CD14-positive monocyte (primary cell): ENCODE measurements at regions not wholly inside any gene's neighbourhood (a gene's known extent, or its start where the extent isn't known, plus 50 kb on each side); places are given as distances from the start of the nearest gene placed in this dataset.

Source experiments
- DNase-seq, 3 donors: peaks; one replicate each; pipeline ENCODE4 v3.0.0-alpha.2; 2011 to 2022
- H2AFZ ChIP-seq: 2 replicates; pipeline ENCODE4 v1.6.0; 2012; ENCODE audit warnings: mild to moderate bottlenecking, low read depth, low read length, inconsistent platforms; ENCODE audit not compliant: insufficient read depth, poor library complexity, severe bottlenecking
- H3K27ac ChIP-seq, 2 donors: 1 replicate in 1 of 2; 2 replicates in 1 of 2; pipeline ENCODE4 v1.5.1; 2012 to 2013; ENCODE audit warnings: low read length in 2 of 2, control low read depth in 1 of 2, inconsistent platforms in 1 of 2, low read depth in 1 of 2, mild to moderate bottlenecking in 1 of 2
- H3K27me3 ChIP-seq, 2 donors: one replicate each; pipeline versions ENCODE4 v1.6.0 to v1.6.1; 2011 to 2013; ENCODE audit warnings: low read length in 2 of 2; ENCODE audit not compliant: control insufficient read depth in 2 of 2, insufficient read depth in 2 of 2
- H3K36me3 ChIP-seq, 2 donors: replicated peaks in 1 of 2; 1 replicate in 1 of 2; 2 replicates in 1 of 2; pipeline versions ENCODE4 v1.5.1 to v1.6.1; 2012 to 2013; ENCODE audit warnings: low read length in 2 of 2, control low read depth in 1 of 2, inconsistent platforms in 1 of 2, mild to moderate bottlenecking in 1 of 2; ENCODE audit not compliant: insufficient read depth in 2 of 2, control insufficient read depth in 1 of 2
- H3K4me1 ChIP-seq, 2 donors: 1 replicate in 1 of 2; 2 replicates in 1 of 2; pipeline versions ENCODE4 v1.5.1 to v1.6.1; 2012 to 2013; ENCODE audit warnings: low read length in 2 of 2, control low read depth in 1 of 2, inconsistent platforms in 1 of 2, mild to moderate bottlenecking in 1 of 2, moderate library complexity in 1 of 2; ENCODE audit not compliant: insufficient read depth in 2 of 2, control insufficient read depth in 1 of 2
- H3K4me2 ChIP-seq: replicated peaks from 2 replicates; pipeline ENCODE3; 2012; ENCODE audit warnings: low read length, moderate library complexity, mild to moderate bottlenecking; ENCODE audit not compliant: poor library complexity, severe bottlenecking; ENCODE audit errors: extremely low read depth
- H3K4me3 ChIP-seq, 3 experiments: fragments of 200-600 bp in 1 of 3; sonication (generic) in 1 of 3; replicated peaks in 1 of 3; 1 replicate in 2 of 3; 2 replicates in 1 of 3; pipeline ENCODE4 v1.5.1; 2011 to 2013; ENCODE audit warnings: low read length in 3 of 3, mild to moderate bottlenecking in 3 of 3, control low read depth in 2 of 3, low read depth in 2 of 3, inconsistent platforms in 1 of 3, moderate library complexity in 1 of 3
- H3K79me2 ChIP-seq: 2 replicates; pipeline ENCODE4 v1.6.0; 2012; ENCODE audit warnings: mild to moderate bottlenecking, control low read depth, inconsistent platforms, low read length, moderate library complexity; ENCODE audit not compliant: insufficient read depth
- H3K9ac ChIP-seq: 2 replicates; pipeline ENCODE4 v1.6.0; 2017; ENCODE audit warnings: low read length, mild to moderate bottlenecking; ENCODE audit not compliant: insufficient read depth, poor library complexity, severe bottlenecking
- H3K9me3 ChIP-seq, 2 donors: replicated peaks in 1 of 2; 1 replicate in 1 of 2; 2 replicates in 1 of 2; pipeline versions ENCODE4 v1.5.1 to v1.6.1; 2012 to 2013; ENCODE audit warnings: low read length in 2 of 2, control low read depth in 1 of 2; ENCODE audit not compliant: control insufficient read depth in 1 of 2, insufficient read depth in 1 of 2
- H4K20me1 ChIP-seq: 2 replicates; pipeline ENCODE4 v1.6.0; 2012; ENCODE audit warnings: mild to moderate bottlenecking, low read length, control low read depth, moderate library complexity; ENCODE audit not compliant: insufficient read depth
- H3K27ac Mint-ChIP-seq, 7 donors: one replicate each; pipeline ENCODE4 v1.8.0; 2020; ENCODE audit warnings: mild to moderate bottlenecking in 7 of 7, mixed read lengths in 7 of 7, moderate library complexity in 6 of 7, inconsistent platforms in 2 of 7
- H3K27me3 Mint-ChIP-seq, 3 donors: one replicate each; pipeline ENCODE4 v1.8.0; 2021 to 2022; ENCODE audit warnings: low read depth in 3 of 3, mild to moderate bottlenecking in 3 of 3, mixed read lengths in 3 of 3, moderate library complexity in 3 of 3, inconsistent platforms in 1 of 3
- H3K36me3 Mint-ChIP-seq, 2 donors: one replicate each; pipeline ENCODE4 v1.8.0; 2020; ENCODE audit warnings: mixed read lengths in 2 of 2, inconsistent platforms in 1 of 2, mild to moderate bottlenecking in 1 of 2
- H3K4me1 Mint-ChIP-seq: one replicate; pipeline ENCODE4 v1.8.0; 2020; ENCODE audit warnings: mild to moderate bottlenecking, mixed read lengths
- H3K4me3 Mint-ChIP-seq, 2 donors: one replicate each; pipeline ENCODE4 v1.8.0; 2020; ENCODE audit warnings: mild to moderate bottlenecking in 2 of 2, mixed read lengths in 2 of 2, moderate library complexity in 1 of 2
- H3K9me3 Mint-ChIP-seq, 7 donors: one replicate each; pipeline ENCODE4 v1.8.0; 2020 to 2022; ENCODE audit warnings: mixed read lengths in 7 of 7, mild to moderate bottlenecking in 6 of 7, moderate library complexity in 6 of 7, inconsistent platforms in 2 of 7
- WGBS: methylation state at CpG from one replicate; pipeline ENCODE4 v1.1.5; 2013; ENCODE audit warnings: missing lambda C conversion rate; ENCODE audit not compliant: insufficient coverage; 5-methylcytosine and 5-hydroxymethylcytosine counted together
- intact Hi-C, 2 donors: fragments of 100-400 bp; cut with micrococcal nuclease; formaldehyde crosslinking; loops; one replicate each; pipeline versions ENCODE4 v1.15.0 to v1.15.1; 2023
- TF ChIP-seq, protein P1 (sequence below): fragments of 200-600 bp; IDR thresholded peaks from one replicate; pipeline ENCODE4 v1.8.0; 2022; ENCODE audit warnings: antibody characterized with exemption, mild to moderate bottlenecking

DNA sequence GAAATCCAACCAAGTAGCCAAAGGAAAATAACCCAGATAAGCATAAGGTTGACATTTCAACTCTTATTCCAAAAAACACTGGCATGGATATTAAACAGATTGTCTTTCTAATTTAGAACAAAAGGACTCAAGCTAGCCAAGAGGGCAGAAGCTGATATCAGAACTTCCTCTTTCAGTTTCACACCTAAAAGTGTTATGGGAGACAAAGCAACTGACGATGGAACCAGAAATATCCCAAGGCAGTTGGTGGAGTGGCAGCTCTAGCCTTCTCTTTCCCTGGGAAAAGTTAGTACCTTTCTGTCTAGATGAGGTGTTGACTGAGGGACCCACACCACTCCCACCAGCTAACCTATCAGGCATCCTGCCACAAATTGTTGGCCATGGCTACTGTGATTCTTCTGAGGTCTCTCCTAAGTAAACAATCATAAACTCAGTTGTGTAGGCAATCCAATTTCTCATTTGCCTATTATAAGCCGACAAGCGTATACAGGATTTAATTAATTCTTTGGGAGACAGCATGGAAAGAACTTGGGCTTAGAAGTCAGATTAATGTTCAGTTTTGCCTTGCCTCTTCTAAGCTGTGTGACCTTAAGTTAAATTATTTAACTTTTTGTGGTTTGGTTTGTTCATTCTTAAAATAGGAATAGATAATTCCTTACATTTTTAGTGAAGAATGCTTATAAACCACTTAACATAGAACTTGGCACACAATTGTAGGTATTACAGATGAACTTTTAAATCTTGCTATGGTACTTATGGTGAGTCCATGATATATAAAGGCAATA lies 110.9 kb upstream of the ADAMTSL1 start:
- intact Hi-C loops, result no loop called here
- Histone ChIP-seq H3K4me3 (no peak overlapping the region), H3K4me2 (no peak overlapping the region), H3K79me2 (no peaks in the 10 kb centered on the region), H2AFZ (no peak overlapping the region), H3K36me3 (no peaks in the 10 kb centered on the region), H4K20me1 (no peaks in the 10 kb centered on the region), H3K9me3 (no peaks in the 10 kb centered on the region), H3K4me1 (no peaks in the 10 kb centered on the region), H3K27me3 (no peaks in the 10 kb centered on the region), H3K9ac (no peak overlapping the region), H3K27ac (no peak overlapping the region)
- H3K9me3 Mint-ChIP-seq, result no peaks in the 10 kb centered on the region
- no CpG with 5 or more reads among the region's 3 CpGs for WGBS
- H3K4me3 Mint-ChIP-seq, result no peak overlapping the region
- no peaks in the 10 kb centered on the region for H3K27me3 Mint-ChIP-seq
- TF ChIP-seq, protein P1, sequence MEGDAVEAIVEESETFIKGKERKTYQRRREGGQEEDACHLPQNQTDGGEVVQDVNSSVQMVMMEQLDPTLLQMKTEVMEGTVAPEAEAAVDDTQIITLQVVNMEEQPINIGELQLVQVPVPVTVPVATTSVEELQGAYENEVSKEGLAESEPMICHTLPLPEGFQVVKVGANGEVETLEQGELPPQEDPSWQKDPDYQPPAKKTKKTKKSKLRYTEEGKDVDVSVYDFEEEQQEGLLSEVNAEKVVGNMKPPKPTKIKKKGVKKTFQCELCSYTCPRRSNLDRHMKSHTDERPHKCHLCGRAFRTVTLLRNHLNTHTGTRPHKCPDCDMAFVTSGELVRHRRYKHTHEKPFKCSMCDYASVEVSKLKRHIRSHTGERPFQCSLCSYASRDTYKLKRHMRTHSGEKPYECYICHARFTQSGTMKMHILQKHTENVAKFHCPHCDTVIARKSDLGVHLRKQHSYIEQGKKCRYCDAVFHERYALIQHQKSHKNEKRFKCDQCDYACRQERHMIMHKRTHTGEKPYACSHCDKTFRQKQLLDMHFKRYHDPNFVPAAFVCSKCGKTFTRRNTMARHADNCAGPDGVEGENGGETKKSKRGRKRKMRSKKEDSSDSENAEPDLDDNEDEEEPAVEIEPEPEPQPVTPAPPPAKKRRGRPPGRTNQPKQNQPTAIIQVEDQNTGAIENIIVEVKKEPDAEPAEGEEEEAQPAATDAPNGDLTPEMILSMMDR, result no peak
- H3K27ac Mint-ChIP-seq, result peak overlapping the region in 1 of 7 donors; percentile 40
- H3K4me1 Mint-ChIP-seq, result no peaks in the 10 kb centered on the region
- DNase-seq, result no peak
- no peaks in the 10 kb centered on the region for H3K36me3 Mint-ChIP-seq

DNA sequence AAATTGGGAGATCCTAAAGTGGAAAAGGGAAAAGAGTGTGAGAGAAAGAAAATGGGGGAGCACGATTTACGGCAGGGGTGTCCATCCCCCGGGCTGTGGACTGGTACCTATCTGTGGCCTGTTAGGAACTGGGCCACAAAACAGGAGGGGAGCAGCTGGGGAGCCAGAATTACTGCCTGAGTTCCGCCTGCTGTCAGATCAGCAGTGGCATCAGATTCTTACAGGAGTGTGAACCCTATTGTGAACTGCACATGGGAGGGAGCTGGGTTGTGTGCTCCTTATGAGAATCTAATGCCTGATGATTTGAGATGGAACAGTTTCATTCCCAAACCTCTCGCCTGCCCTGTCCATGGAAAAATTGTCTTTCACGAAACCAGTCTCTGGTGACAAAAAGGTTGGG lies 108.3 kb upstream of the ADAMTSL1 start:
- Histone ChIP-seq H3K79me2 (no peaks in the 10 kb centered on the region), H3K36me3 (no peaks in the 10 kb centered on the region), H3K9ac (no peak overlapping the region), H3K4me3 (no peak overlapping the region), H3K4me2 (no peak overlapping the region), H4K20me1 (no peaks in the 10 kb centered on the region), H3K9me3 (no peaks in the 10 kb centered on the region), H3K27me3 (no peaks in the 10 kb centered on the region), H3K4me1 (no peaks in the 10 kb centered on the region), H2AFZ (no peak overlapping the region), H3K27ac (no peak overlapping the region)
- no peak for DNase-seq
- TF ChIP-seq, protein P1, result no peak
- no peak overlapping the region for H3K27ac Mint-ChIP-seq
- H3K36me3 Mint-ChIP-seq, result no peaks in the 10 kb centered on the region
- no peak overlapping the region for H3K4me3 Mint-ChIP-seq
- no peaks in the 10 kb centered on the region for H3K4me1 Mint-ChIP-seq
- no peaks in the 10 kb centered on the region for H3K27me3 Mint-ChIP-seq
- 96% methylated on average over 4 of the region's 6 CpGs for WGBS
- intact Hi-C loops, result no loop called here
- no peaks in the 10 kb centered on the region for H3K9me3 Mint-ChIP-seq
